ENCODE measurements at regions not wholly inside any gene's neighbourhood (a gene's known extent, or its start where the extent isn't known, plus 50 kb on each side); places are given as distances from the start of the nearest gene placed in this dataset.

DNA sequence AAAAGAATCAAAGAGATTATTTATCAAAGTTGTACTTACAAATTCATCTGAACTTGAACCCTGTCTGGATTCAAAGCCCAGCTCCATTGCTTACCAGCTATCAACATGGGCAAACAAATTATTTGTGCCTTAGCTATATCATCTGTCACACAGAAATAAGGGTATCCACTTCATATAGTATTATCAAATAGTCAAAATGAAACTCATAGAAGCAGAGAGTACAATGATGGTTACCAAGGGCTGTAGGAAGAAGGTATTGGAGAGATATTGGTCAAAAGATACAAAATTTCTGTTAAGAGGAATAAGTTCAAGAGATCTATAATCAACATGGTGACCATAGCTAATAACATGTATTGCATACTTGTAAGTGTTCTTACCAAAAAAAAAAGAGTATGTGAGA, 87.8 kb upstream of the CCDC28A start:
- intact Hi-C loops (cut with micrococcal nuclease), result no loop called here
- Mint-ChIP-seq H3K27ac (no peak overlapping the region), H3K27me3 (ENCODE audit: low read depth in 2 of 2) (no peaks in the 10 kb centered on the region)

DNA sequence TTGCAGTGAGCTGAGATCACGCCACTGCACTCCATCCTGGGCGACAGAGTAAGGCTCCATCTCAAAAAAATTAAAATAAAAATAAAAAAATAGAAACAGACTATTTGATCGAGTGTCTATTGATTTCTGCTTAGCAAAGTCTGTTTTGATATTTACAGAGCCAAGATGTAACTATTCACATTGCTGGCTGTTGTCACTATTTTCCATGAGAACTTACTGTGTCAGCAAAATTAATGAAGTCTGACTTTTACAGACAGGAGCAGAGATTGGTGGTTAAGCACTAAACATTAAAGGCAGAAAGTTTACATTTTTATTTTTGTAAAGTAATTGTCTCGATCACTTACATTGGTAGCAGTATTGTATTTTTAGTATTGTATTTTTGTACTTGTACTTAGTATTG, 85.0 kb upstream of the CCDC28A start:
- intact Hi-C loops (cut with micrococcal nuclease), result no loop called here
- peaks cover under 1% of the 10 kb centered on the region for H3K27me3 ChIP-seq (ENCODE audit: control insufficient read depth, insufficient read depth, low read length)
- Mint-ChIP-seq H3K9me3 (no peaks in the 10 kb centered on the region), H3K27ac (no peak overlapping the region), H3K4me1 (peaks cover 7 to 9% of the 10 kb centered on the region in 2 donors), H3K4me3 (no peak overlapping the region), H3K36me3 (no peaks in the 10 kb centered on the region), H3K27me3 (ENCODE audit: low read depth in 2 of 2) (peaks cover 0 to 6% of the 10 kb centered on the region in 2 donors)
- DNase-seq (no peak), ATAC-seq (no peak)
- H3K36me3 ChIP-seq (ENCODE audit: control insufficient read depth, insufficient read depth, low read length), result no peaks in the 10 kb centered on the region
- H3K4me1 ChIP-seq (ENCODE audit: control insufficient read depth, insufficient read depth, low read length), result peaks cover 6% of the 10 kb centered on the region
- 100% methylated on average over 3 of the region's 4 CpGs for WGBS (ENCODE audit: insufficient coverage)
- H3K4me3 ChIP-seq (ENCODE audit: low read length), result no peak overlapping the region
- H3K9me3 ChIP-seq (ENCODE audit: control insufficient read depth, insufficient read depth, low read length), result no peaks in the 10 kb centered on the region
- no peak overlapping the region for H3K27ac ChIP-seq (ENCODE audit: low read length)
- TF ChIP-seq, protein P1, sequence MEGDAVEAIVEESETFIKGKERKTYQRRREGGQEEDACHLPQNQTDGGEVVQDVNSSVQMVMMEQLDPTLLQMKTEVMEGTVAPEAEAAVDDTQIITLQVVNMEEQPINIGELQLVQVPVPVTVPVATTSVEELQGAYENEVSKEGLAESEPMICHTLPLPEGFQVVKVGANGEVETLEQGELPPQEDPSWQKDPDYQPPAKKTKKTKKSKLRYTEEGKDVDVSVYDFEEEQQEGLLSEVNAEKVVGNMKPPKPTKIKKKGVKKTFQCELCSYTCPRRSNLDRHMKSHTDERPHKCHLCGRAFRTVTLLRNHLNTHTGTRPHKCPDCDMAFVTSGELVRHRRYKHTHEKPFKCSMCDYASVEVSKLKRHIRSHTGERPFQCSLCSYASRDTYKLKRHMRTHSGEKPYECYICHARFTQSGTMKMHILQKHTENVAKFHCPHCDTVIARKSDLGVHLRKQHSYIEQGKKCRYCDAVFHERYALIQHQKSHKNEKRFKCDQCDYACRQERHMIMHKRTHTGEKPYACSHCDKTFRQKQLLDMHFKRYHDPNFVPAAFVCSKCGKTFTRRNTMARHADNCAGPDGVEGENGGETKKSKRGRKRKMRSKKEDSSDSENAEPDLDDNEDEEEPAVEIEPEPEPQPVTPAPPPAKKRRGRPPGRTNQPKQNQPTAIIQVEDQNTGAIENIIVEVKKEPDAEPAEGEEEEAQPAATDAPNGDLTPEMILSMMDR (IDR thresholded peaks at IDR 0.05), result no peak

More for the DNA sequence above, 87.8 kb upstream of the CCDC28A start:
- ATAC-seq (no peak), DNase-seq (no peak)
- no peaks in the 10 kb centered on the region for H3K4me1 ChIP-seq (ENCODE audit: control insufficient read depth, insufficient read depth, low read length)
- H3K4me3 ChIP-seq (ENCODE audit: low read length), result no peak overlapping the region
- H3K9me3 Mint-ChIP-seq, result no peaks in the 10 kb centered on the region
- no peaks in the 10 kb centered on the region for H3K4me1 Mint-ChIP-seq
- no peak overlapping the region for H3K4me3 Mint-ChIP-seq
- no peaks in the 10 kb centered on the region for H3K36me3 Mint-ChIP-seq
- no peaks in the 10 kb centered on the region for H3K36me3 ChIP-seq (ENCODE audit: control insufficient read depth, insufficient read depth, low read length)
- H3K27ac ChIP-seq (ENCODE audit: low read length), result no peak overlapping the region
- H3K27me3 ChIP-seq (ENCODE audit: control insufficient read depth, insufficient read depth, low read length), result no peaks in the 10 kb centered on the region
- H3K9me3 ChIP-seq (ENCODE audit: control insufficient read depth, insufficient read depth, low read length), result no peaks in the 10 kb centered on the region
- TF ChIP-seq, protein P1 (IDR thresholded peaks at IDR 0.05), result no peak

DNA sequence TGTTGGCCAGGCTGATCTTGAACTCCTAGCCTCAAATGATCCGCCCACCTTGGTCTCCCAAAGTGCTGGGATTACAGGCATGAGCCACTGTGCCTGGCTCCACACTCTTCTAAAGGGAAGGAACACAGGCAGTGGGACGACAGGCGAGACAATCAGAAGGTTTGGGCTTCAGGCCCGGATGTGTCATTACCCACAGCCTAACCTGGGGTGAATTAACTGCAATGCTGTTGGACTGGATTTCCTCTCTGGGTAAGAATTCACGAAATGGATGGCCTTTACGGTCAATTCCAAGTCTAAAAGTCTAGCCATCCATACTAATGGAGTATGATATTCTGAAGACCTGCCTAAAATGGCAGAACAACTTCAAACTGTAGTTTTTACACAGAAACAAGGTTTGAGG, 83.7 kb upstream of the CCDC28A start:
- Mint-ChIP-seq H3K36me3 (no peaks in the 10 kb centered on the region), H3K9me3 (no peaks in the 10 kb centered on the region), H3K4me1 (peaks cover 7 to 11% of the 10 kb centered on the region in 2 donors), H3K4me3 (no peak overlapping the region), H3K27me3 (ENCODE audit: low read depth in 2 of 2) (peaks cover under 1 to 10% of the 10 kb centered on the region in 2 donors), H3K27ac (no peak overlapping the region)
- no peaks in the 10 kb centered on the region for H3K9me3 ChIP-seq (ENCODE audit: control insufficient read depth, insufficient read depth, low read length)
- ATAC-seq, result no peak
- intact Hi-C loops (cut with micrococcal nuclease), result no loop called here
- H3K36me3 ChIP-seq (ENCODE audit: control insufficient read depth, insufficient read depth, low read length), result no peaks in the 10 kb centered on the region
- no peak overlapping the region for H3K4me3 ChIP-seq (ENCODE audit: low read length)
- WGBS (ENCODE audit: insufficient coverage), result 91% methylated on average over 6 of the region's 6 CpGs
- peaks cover 9% of the 10 kb centered on the region for H3K4me1 ChIP-seq (ENCODE audit: control insufficient read depth, insufficient read depth, low read length)
- no peak for DNase-seq
- H3K27ac ChIP-seq (ENCODE audit: low read length), result no peak overlapping the region
- TF ChIP-seq, protein P1 (IDR thresholded peaks at IDR 0.05), result no peak
- H3K27me3 ChIP-seq (ENCODE audit: control insufficient read depth, insufficient read depth, low read length), result peaks cover 8% of the 10 kb centered on the region

GRCh38 chr6:138690975-138691594, 82.5 kb upstream of the CCDC28A start:
- ATAC-seq (no peak), DNase-seq (no peak)
- no peak overlapping the region for H3K4me3 ChIP-seq (ENCODE audit: low read length)
- H3K27me3 ChIP-seq (ENCODE audit: control insufficient read depth, insufficient read depth, low read length), result peaks cover 11% of the 10 kb centered on the region
- Mint-ChIP-seq H3K27me3 (ENCODE audit: low read depth in 2 of 2) (peaks cover 6 to 10% of the 10 kb centered on the region in 2 donors), H3K36me3 (no peaks in the 10 kb centered on the region), H3K4me3 (peak overlapping the region; percentile 86), H3K27ac (peak overlapping the region in 1 of 2 donors; percentile 17), H3K4me1 (peaks cover 7 to 11% of the 10 kb centered on the region in 2 donors), H3K9me3 (no peaks in the 10 kb centered on the region)
- no peaks in the 10 kb centered on the region for H3K36me3 ChIP-seq (ENCODE audit: control insufficient read depth, insufficient read depth, low read length)
- TF ChIP-seq, protein P1 (IDR thresholded peaks at IDR 0.05), result no peak
- WGBS (ENCODE audit: insufficient coverage), result 97% methylated on average over 9 of the region's 11 CpGs
- intact Hi-C loops (cut with micrococcal nuclease), result no loop called here
- H3K4me1 ChIP-seq (ENCODE audit: control insufficient read depth, insufficient read depth, low read length), result peaks cover 9% of the 10 kb centered on the region
- H3K27ac ChIP-seq (ENCODE audit: low read length), result no peak overlapping the region
- H3K9me3 ChIP-seq (ENCODE audit: control insufficient read depth, insufficient read depth, low read length), result no peaks in the 10 kb centered on the region

Measured in natural killer cell (primary cell).